ENCODE measurements at regions not wholly inside any gene's neighbourhood (a gene's known extent, or its start where the extent isn't known, plus 50 kb on each side); places are given as distances from the start of the nearest gene placed in this dataset.

- in situ Hi-C loops (cut with MboI; ENCODE audit: low sequenced_read_pairs), result no loop called here
Observed at GRCh38 chr13:44169018-44169911, 204.4 kb upstream of the SERP2 start.

DNA sequence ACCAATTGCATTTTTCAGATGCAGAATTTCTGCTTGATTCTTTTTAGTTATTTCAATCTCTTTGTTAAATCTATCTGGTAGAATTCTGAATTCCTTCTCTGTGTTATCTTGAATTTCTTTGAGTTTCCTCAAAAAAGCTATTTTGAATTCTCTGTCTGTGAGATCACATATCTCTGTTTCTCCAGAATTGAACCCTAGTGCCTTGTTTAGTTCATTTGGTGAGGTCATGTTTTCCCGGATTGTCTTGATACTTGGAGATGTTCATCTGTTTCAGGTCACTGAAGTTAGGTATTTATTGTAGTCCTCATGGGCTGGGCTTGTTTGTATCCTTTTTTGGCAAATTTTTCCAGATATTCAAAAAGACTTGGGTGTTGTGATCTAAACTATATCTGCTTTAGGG lies 202.9 kb upstream of the SERP2 start:
- in situ Hi-C loops (cut with MboI; ENCODE audit: low sequenced_read_pairs), result no loop called here

GRCh38 chr13:44171156-44171555 lies 202.5 kb upstream of the SERP2 start:
- in situ Hi-C loops (cut with MboI; ENCODE audit: low sequenced_read_pairs), result no loop called here

DNA sequence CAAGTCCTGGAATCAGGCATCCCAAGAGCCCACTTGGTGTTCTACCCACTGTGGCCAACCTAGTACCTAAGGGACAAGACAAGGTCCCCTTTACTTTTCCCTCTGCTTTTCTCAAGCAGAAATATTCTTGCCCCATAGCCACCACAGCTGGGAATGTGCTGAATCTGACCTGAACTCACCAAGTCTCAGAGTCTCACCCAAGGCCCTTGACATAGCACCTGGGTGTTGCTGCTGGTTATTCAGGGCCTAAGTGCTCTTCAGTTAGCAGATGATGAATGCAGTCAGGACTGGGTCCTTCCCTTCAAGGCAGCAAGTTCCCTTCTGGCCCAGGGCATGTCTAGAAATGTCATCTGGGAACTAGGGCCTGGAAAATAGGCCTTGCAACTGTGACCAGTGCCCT lies 201.8 kb upstream of the SERP2 start:
- in situ Hi-C loops (cut with MboI; ENCODE audit: low sequenced_read_pairs), result no loop called here

- in situ Hi-C loops (cut with MboI; ENCODE audit: low sequenced_read_pairs), result no loop called here
Observed at GRCh38 chr13:44172281-44172810, 201.3 kb upstream of the SERP2 start.

DNA sequence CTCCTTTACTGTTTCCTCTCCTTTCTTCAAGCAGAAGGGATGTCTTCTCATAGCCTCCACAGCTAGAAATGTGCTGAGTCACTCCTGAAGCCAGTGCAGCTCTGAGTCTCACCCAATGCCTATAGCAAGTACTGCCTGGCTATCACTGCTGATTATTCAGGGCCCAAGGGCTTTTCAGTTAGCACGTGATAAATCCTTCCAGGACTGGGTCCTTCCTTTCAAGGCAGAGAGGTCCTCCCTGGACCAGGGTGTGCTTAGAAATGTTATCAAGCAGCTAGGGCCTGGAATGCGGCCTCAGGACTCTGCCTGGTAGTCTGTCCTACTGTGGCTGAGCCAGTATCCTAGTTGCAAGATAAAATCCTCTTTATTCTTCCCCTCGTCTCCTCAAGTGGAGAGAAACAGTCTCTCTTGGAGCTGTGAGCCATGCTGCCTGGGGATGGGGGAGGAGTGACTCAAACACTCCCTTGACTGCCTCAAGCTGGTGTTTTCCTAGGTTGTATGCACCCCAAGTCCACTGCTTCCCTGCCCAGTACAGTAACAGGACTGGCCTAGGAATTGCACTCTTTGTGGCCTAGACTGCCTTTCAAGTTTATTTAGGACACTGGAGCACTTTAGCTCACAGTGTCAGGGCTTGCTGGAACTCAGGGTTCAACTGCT lies 198.7 kb upstream of the SERP2 start:
- in situ Hi-C loops (cut with MboI; ENCODE audit: low sequenced_read_pairs), result no loop called here

GRCh38 chr13:44176173-44176572 lies 197.5 kb upstream of the SERP2 start:
- in situ Hi-C loops (cut with MboI; ENCODE audit: low sequenced_read_pairs), result no loop called here

- in situ Hi-C loops (cut with MboI; ENCODE audit: low sequenced_read_pairs), result no loop called here
Observed at GRCh38 chr13:44180876-44181536, 192.6 kb upstream of the SERP2 start.

DNA sequence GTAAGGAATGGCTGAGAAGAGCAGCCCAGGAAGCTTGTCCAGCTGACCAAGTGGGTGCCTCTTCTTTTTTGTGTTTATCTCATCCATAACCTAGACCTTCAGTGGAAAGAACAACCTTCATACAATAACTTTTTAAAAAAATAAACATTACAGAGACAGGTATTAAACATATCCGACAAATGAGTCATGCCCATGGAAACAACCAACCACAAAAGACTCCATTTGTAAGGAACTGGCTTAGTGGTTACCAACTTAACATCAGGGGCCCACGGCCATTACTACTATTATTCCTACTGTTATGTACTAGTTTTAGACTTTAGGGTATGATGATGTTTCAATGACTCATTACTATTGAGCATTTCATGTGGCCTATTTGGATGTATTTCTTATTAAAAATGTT lies 191.7 kb upstream of the SERP2 start:
- in situ Hi-C loops (cut with MboI; ENCODE audit: low sequenced_read_pairs), result no loop called here

- in situ Hi-C loops (cut with MboI; ENCODE audit: low sequenced_read_pairs), result no loop called here
Observed at GRCh38 chr13:44184740-44185139, 188.9 kb upstream of the SERP2 start.

DNA sequence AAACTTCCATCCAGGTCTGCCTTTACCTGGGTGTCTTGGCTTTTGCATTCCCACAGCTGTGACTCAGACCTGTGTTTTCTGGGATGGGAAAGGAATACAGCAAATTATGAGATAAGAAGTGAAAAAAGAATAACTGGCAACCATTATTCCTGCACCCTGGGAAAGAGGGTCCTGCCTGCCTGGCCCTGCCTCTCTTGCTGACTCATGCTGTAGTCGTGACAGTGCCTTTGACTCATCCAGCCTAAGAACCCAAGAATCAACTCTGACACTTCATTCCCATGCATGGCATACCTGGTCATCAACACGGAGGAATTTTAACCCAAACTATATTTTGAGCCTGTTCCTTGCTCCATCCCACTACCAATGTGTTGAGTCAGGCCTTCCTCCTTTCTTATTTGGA lies 185.4 kb upstream of the SERP2 start:
- in situ Hi-C loops (cut with MboI; ENCODE audit: low sequenced_read_pairs), result no loop called here

DNA sequence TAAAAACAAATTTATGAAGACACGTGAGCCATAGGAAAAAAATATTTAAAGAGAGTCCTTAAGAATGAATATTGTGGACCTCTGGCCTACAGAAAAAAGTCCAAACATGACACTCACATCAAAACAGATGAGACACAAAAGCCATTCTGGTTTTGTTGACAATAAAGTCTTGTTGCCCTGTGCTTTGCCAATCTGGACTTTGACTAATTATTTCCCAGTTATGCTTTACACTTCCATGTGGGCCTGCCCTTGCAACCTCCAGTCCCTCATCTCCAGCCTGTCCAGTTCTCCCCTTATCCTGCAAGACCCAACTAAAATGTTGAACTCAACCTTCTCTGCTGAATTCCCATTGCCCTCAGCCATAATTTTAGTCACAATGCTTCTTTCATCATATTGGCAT lies 184.5 kb upstream of the SERP2 start:
- in situ Hi-C loops (cut with MboI; ENCODE audit: low sequenced_read_pairs), result no loop called here

DNA sequence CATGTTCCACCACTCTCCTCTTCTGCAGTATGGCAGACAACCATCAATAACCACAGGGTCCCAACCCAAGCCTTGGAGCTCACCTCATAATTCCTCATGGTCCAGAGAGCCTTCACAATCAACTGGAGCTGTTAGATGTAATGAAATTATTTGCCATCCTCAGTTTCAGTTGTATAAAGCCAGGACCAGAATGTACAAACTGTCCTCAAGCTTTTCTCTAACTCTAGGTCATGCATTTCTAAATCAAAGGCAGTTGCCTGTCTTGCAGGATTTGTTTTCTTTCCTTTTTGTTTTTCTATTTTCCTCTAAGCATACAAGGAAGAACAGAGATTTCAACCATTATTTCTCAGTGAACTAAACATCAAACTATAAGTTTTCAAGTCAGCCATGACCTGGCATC lies 182.5 kb upstream of the SERP2 start:
- in situ Hi-C loops (cut with MboI; ENCODE audit: low sequenced_read_pairs), result no loop called here

- in situ Hi-C loops (cut with MboI; ENCODE audit: low sequenced_read_pairs), result no loop called here
Observed at GRCh38 chr13:44191504-44192171, 182.0 kb upstream of the SERP2 start.

- in situ Hi-C loops (cut with MboI; ENCODE audit: low sequenced_read_pairs), result no loop called here
Observed at GRCh38 chr13:44193731-44194130, 179.9 kb upstream of the SERP2 start.

- in situ Hi-C loops (cut with MboI; ENCODE audit: low sequenced_read_pairs), result no loop called here
Observed at GRCh38 chr13:44195245-44195644, 178.4 kb upstream of the SERP2 start.

GRCh38 chr13:44196196-44196751 lies 177.3 kb upstream of the SERP2 start:
- in situ Hi-C loops (cut with MboI; ENCODE audit: low sequenced_read_pairs), result no loop called here

GRCh38 chr13:44197791-44198770 lies 175.5 kb upstream of the SERP2 start:
- in situ Hi-C loops (cut with MboI; ENCODE audit: low sequenced_read_pairs), result no loop called here

- in situ Hi-C loops (cut with MboI; ENCODE audit: low sequenced_read_pairs), result no loop called here
Observed at GRCh38 chr13:44198826-44199225, 174.8 kb upstream of the SERP2 start.

All from HL-60/S4 treated with retinoic acid at 250 ng/mL for 4 days and 3 days (cell line).